ENCODE measurements at regions not wholly inside any gene's neighbourhood (a gene's known extent, or its start where the extent isn't known, plus 50 kb on each side); places are given as distances from the start of the nearest gene placed in this dataset.

DNA sequence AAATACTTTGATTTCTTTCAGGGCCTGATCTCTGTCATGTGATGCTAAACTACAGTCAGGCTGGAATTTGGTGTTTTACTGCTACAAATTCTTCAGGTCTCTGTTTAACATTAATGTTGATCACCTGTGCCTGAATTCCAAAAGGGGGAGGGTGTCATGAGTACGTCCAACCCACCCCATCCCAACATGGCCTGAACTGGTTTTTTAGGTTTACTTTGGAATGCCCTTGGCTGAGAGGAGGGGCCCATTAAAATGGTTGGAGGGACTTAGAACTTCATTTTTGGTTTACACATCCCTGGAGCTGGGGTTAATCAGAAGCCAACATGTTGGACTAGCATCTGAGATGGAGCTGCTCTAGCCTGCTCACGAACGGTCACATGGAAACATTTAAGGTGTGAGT lies 60.8 kb upstream of the CFAP46 start:
- TF ChIP-seq, protein P1, sequence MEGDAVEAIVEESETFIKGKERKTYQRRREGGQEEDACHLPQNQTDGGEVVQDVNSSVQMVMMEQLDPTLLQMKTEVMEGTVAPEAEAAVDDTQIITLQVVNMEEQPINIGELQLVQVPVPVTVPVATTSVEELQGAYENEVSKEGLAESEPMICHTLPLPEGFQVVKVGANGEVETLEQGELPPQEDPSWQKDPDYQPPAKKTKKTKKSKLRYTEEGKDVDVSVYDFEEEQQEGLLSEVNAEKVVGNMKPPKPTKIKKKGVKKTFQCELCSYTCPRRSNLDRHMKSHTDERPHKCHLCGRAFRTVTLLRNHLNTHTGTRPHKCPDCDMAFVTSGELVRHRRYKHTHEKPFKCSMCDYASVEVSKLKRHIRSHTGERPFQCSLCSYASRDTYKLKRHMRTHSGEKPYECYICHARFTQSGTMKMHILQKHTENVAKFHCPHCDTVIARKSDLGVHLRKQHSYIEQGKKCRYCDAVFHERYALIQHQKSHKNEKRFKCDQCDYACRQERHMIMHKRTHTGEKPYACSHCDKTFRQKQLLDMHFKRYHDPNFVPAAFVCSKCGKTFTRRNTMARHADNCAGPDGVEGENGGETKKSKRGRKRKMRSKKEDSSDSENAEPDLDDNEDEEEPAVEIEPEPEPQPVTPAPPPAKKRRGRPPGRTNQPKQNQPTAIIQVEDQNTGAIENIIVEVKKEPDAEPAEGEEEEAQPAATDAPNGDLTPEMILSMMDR (conservative IDR thresholded peaks at IDR 0.05; ENCODE audit: low read length) = no peak
- no peak for TF ChIP-seq EZH2phosphoT487 (IDR thresholded peaks at IDR 0.05; ENCODE audit: borderline replicate concordance, low read depth, low read length)

All from OCI-LY7 (cell line).